GM19452 (cell line): ENCODE measurements at regions not wholly inside any gene's neighbourhood (a gene's known extent, or its start where the extent isn't known, plus 50 kb on each side); places are given as distances from the start of the nearest gene placed in this dataset.
A peak's percentile ranks its signal among the peaks of the same experiment; 100 is the strongest.
"Not testable (repeated sequence)": the region's sequence is repeated elsewhere in the genome, so short reads cannot be mapped to it uniquely, and the experiment has no call there.

Experiments used
- ATAC-seq: cut with Tn5 transposase; IDR thresholded peaks from one replicate; pipeline ENCODE4 v1.9.1; 2021; ENCODE audit not compliant: unreplicated experiment

DNA sequence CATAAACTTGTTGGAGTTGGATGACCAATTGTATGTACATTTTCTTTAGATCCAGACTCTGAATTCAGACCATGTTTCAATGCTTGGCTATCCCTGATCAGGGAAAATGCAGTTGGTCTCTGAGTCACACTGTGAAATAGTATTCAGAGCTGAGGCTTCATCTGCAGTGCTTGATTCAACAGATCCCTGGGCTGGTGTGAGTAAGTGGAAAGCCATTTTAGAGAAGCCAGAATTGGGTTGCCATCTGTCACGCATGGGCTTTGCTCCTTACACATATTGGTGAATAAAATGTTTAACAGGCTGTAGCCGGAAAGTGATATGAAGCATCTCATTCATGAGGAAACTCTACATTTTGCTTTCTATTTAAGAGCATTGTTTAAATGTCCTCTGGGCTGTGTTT lies 50.0 kb upstream of the ACYP2 start:
- ATAC-seq = no peak

GRCh38 chr2:54063967-54064535 lies 51.4 kb upstream of the ACYP2 start:
- no peak for ATAC-seq

DNA sequence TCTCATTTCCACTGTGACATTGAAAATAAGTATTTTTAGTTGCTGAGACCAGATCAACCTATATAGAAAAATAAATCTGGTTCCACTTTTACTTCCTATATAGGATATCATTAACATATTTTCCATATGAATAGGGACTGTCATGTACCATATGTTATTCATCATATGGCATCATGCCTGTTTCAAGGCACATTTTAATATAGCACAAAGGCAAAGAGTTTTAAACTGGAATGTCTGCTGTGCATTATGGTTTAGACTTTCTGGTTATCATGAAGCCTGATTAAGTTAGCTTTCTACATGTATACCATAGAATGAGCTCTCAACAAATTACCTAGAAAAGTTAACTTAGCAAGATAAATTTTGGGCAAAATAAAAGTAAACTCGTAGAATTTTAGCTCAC lies 53.0 kb upstream of the ACYP2 start:
- no peak for ATAC-seq

DNA sequence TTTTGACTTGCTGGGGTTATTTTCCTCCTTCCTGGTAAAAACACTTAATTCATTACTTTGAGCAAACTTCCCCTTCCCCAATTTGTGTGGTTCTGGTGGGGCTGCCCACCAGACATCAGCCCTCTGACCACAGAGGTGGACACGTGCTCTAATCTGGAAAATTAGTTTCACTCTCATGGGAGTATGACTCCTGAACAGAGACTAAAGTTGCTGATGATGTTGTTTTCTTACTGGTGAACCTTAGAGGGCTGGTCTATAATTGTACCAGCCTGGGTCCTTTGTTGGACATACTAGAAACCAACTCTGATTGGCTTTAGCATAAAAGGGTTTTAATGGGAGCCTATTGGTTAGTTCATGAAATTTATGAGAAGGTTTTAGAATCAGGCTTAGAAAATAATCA lies 54.1 kb upstream of the ACYP2 start:
- ATAC-seq = no peak

DNA sequence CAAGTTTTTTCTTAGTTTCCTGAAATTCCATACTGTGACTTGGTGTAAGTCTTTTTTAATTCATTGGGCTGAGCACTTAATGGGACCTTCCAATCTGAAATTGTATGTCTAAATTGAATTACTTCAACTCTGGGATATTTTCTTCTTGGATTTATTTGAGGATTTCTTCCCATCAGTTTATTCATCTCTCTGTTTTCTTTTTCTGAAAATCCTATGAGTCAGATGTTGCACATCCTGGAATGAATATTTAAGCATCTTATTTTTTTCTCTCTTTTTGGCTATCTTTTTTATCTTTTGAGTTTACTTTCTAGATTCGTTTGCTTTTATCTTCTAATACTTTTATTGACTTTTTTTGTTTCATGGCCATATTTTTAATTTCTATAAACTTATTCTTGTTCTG lies 55.4 kb upstream of the ACYP2 start:
- no peak for ATAC-seq

DNA sequence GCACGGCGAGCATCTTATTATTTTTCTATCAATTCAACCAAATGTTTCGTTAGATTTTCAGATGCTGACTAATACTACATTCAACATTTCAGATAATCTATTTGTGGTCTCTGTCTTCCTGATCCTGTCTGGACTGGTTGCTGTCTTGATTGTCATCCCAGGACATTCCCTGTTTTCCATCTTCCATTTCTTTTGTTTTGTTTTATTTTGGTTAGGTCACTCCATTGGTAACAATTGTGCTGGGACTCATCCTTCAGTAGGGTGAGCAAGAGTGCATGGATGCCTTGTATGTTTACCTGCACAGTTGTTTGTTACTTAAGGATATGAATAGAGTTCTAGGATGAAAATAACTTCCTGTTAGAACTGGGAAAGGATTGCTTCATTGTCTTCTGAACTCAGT lies 55.9 kb upstream of the ACYP2 start:
- no peak for ATAC-seq

- no peak for ATAC-seq
Measured at GRCh38 chr2:54058449-54058848, 57.0 kb upstream of the ACYP2 start.

GRCh38 chr2:54054774-54055173 lies 60.6 kb upstream of the ACYP2 start:
- ATAC-seq = no peak

- peak; percentile 67 for ATAC-seq
Measured at GRCh38 chr2:54054271-54054670, 61.1 kb upstream of the ACYP2 start.

DNA sequence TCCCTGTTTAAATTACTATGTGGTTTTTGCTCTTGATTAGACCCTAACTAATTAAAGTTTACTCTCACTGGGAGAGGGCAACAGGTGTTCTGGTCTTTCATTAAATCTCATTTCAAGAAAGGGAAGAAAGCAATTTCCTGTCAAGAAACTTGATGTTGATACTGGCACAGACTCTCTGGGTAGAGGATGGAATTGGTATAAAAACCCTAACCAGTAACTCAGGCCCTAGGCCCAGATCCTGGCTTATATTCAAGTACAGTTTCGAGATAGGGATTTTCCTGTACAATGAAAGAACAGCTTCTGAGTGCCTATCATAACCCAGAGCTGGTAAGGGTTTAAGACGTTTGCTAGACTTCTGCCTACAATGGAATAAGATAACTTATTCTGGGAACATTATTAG lies 61.6 kb upstream of the ACYP2 start:
- peak; percentile 31 for ATAC-seq

DNA sequence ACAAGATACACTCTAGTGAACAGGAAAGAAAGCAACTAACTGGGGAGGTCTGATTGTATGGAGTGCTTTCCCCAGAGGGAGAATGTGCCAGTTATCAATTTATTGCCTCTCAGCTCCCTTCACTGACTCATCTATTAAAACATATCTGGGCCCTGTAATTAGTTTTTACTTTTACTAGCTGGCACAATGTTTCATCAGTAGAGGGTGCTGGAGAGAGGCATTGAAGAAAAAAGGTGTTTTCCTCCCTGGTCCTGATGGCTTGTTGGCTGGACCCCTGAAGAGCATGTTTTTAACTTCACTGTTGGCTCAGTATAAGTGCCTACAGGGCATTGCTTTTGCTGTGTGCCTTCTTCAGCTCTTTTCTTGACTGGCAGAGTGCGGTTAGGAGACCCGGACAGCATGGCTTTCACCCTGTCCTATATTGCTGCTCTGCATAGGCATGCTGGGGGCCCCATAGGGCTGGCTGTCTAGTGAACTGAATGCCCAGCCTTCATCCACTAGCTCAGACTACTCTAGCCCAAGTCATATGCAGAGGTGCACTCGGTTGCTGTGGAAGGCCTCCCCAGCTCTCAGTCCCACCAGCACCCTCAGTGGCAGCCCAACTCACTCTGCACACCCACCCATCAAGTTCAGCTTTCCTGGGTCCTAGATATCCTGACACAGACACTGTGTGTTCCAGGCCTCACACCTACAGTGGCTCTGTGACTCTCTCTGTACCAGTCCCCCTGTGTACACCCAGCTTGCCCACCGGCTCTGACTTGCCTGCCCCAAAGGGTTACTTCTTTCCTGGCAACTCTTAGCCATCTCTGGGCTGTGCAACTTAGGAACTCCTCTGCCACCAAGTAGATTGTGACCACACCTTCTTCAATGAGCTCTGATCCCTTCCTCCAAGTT lies 62.3 kb upstream of the ACYP2 start:
- peak; percentile 20 for ATAC-seq

GRCh38 chr2:54050445-54050844 lies 65.0 kb upstream of the ACYP2 start:
- no peak for ATAC-seq

- no peak for ATAC-seq
Measured at GRCh38 chr2:54049365-54049764, 66.0 kb upstream of the ACYP2 start.

- ATAC-seq = not testable (repeated sequence)
Measured at GRCh38 chr2:54048896-54049295, 66.5 kb upstream of the ACYP2 start.

DNA sequence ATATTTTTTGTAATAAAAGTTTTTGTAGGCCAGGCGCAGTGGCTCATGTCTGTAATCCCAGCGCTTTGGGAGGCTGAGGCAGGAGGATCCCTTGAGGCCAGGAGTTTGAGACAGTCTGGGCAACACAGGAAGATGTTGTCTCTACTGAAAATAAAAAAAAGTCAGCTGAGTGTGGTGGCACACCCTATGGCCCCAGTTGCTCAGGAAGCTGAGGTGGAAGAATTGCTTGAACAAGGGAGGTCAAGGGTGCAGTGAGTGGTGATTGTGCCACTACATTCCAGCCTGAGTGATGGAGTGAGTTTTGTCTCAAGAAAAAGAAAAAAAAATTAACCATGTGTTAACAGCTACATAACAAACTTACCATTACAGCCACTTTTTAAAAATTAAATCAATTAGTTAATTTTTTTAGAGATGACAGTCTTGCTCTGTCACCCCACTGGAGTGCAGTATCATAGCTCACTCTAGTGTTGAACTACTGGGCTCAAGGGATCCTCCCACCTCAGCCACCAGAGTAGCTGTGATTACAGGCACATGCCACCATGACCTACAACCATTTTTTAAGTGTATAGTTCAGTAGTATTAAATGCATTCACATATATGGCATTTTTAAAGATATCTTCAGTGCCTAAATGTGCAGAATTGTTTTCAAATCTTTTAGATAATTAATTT lies 67.2 kb upstream of the ACYP2 start:
- ATAC-seq = no peak

DNA sequence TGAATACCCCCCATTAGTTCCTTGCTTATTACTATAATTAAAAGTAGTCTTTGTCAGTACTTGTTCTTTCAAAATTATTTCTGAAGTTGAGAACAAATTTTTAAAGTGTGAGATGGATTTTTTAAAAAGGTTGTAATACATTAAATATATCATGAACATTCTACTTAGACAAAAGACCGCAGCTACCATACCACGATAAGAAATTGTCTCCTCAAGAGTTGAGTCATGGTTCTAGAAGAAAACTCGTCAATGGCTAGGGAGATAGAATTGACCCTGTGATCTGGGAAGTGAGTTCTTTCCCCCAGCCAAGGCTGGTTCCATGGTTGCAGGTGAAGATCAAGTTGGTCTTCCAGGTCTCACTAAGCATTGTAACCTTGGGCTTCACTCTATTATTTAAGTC lies 67.8 kb upstream of the ACYP2 start:
- no peak for ATAC-seq

- no peak for ATAC-seq
Measured at GRCh38 chr2:54047091-54047490, 68.3 kb upstream of the ACYP2 start.

- ATAC-seq = no peak
Measured at GRCh38 chr2:54042897-54043620, 72.3 kb upstream of the PSME4 start.

DNA sequence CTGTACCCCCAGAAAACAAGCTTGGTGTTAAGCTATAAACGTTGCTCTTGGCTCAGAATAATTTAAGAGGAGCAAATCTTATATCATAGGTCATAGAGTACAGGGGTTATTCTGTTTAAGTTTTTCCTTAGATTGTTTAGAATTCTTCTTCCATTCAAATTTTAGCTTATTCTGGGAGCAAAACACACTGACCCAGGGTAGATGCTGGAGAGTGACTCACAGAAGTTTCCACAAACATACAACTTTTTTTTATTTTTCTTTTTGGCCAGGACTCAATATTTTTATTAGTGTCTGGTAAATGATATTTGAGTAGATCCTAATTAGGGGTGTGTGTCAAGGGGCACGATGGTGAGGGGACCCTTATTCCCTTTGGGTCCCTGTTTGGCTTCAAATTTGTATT lies 71.5 kb upstream of the PSME4 start:
- ATAC-seq = no peak

DNA sequence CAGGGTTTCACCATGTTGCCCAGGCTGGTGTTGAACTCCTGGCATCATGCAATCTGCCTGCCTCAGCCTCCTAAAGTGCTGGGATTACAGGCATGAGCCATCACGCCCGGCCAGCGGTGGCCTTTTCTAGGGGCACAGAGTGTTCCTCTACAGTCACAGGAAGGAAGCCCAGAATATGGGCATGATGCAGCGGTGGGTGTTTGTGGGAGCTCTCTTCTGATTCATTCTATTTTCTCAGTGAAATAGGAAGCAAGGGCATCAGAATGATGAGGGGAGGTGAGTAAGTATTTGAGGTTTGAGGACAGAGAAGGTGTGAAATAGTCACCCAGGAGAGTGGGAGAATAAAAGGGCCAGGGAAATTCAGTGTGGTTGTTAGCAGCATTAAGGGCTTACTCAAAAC lies 70.3 kb upstream of the PSME4 start:
- ATAC-seq = no peak

DNA sequence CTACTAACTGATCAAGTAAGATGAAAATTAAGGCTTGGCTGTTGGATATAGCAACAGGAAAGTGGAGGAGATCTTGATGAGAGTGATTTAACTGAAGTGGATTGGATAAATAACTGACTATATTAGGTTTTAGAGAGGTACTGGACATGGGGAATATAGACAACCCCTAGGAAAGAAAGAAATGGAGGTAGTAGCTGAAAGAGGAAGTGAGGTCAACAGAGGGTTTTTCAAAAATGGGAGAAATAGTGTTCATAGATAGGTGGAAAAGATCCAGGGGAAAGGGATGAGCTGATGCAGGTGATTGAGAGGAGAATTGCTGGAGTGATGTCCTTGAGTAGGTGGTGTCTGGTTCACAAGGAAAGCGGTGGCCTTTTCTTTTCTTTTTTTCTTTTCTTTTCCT lies 69.9 kb upstream of the PSME4 start:
- ATAC-seq = no peak

DNA sequence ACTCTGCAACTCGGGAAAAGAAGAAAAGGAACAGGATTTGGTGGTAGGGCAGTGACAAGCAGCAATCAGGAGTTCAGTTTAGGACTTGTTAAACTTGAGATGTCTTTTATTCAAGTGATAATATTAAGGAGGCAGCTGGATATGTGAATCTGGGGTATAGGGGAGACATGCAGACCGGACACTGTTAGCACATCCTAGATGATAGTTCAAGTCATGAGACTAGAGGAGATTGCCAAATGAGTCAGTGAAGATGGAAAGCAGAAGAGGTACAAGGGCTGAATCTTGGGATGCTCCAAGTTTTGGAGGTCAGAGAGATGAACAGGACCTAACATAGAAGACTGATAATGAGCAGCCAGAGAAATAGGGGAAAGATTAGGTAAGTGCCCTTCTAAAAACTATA lies 69.5 kb upstream of the PSME4 start:
- no peak for ATAC-seq
